NCI-H1417 (cell line): ENCODE measurements at regions not wholly inside any gene's neighbourhood (a gene's known extent, or its start where the extent isn't known, plus 50 kb on each side); places are given as distances from the start of the nearest gene placed in this dataset.

Experiments used
- DNase-seq, 3 experiments: peaks; one replicate each; lab custom pipeline; 2025; lab: John Stamatoyannopoulos, UW

- DNase-seq: no peak
Observed at GRCh38 chr10:47143473-47143872, 156.5 kb upstream of the GDF10 start.

GRCh38 chr10:47144525-47144924 lies 155.5 kb upstream of the GDF10 start:
- DNase-seq: no peak

- DNase-seq: no peak
Observed at GRCh38 chr10:47145290-47145934, 154.6 kb upstream of the GDF10 start.

GRCh38 chr10:47146572-47146971 lies 153.4 kb upstream of the GDF10 start:
- no peak for DNase-seq

- DNase-seq: no peak
Observed at GRCh38 chr10:47147186-47147585, 152.8 kb upstream of the GDF10 start.

GRCh38 chr10:47150581-47150980 lies 149.4 kb upstream of the GDF10 start:
- no peak for DNase-seq

- DNase-seq: no peak
Observed at GRCh38 chr10:47151920-47152319, 148.1 kb upstream of the GDF10 start.

- no peak for DNase-seq
Observed at GRCh38 chr10:47152861-47153349, 147.1 kb upstream of the GDF10 start.

- no peak for DNase-seq
Observed at GRCh38 chr10:47154762-47155161, 145.2 kb upstream of the GDF10 start.

- DNase-seq: no peak
Observed at GRCh38 chr10:47156873-47157272, 143.1 kb upstream of the GDF10 start.

GRCh38 chr10:47158116-47159071 lies 141.6 kb upstream of the GDF10 start:
- DNase-seq: no peak

GRCh38 chr10:47159361-47160260 lies 140.4 kb upstream of the GDF10 start:
- DNase-seq: peak in 1 of 3 experiments; percentile 0

GRCh38 chr10:47160261-47160908 lies 139.6 kb upstream of the GDF10 start:
- no peak for DNase-seq

- no peak for DNase-seq
Observed at GRCh38 chr10:47160967-47161366, 139.0 kb upstream of the GDF10 start.

GRCh38 chr10:47161465-47161864 lies 138.5 kb upstream of the GDF10 start:
- DNase-seq: no peak

- DNase-seq: no peak
Observed at GRCh38 chr10:47164126-47164799, 135.7 kb upstream of the GDF10 start.

- DNase-seq: no peak
Observed at GRCh38 chr10:47164800-47165128, 135.2 kb upstream of the GDF10 start.

- no peak for DNase-seq
Observed at GRCh38 chr10:47165168-47165710, 134.8 kb upstream of the GDF10 start.

GRCh38 chr10:47165711-47166404 lies 134.1 kb upstream of the GDF10 start:
- DNase-seq: no peak

GRCh38 chr10:47166405-47166777 lies 133.6 kb upstream of the GDF10 start:
- DNase-seq: no peak
